GM23338 (cell line): ENCODE measurements at regions not wholly inside any gene's neighbourhood (a gene's known extent, or its start where the extent isn't known, plus 50 kb on each side); places are given as distances from the start of the nearest gene placed in this dataset.

Source experiments
- CREB1 ChIP-seq: fragments of 250-450 bp; sonication (Bioruptor Pico); IDR thresholded peaks from 2 replicates; pipeline ENCODE4 v1.5.0; 2020; ENCODE audit warnings: low read depth, mild to moderate bottlenecking, moderate library complexity
- EZH2 ChIP-seq: fragments of 200-600 bp; sonication (generic); IDR thresholded peaks from one replicate; pipeline ENCODE4 v1.8.0; 2017; ENCODE audit warnings: antibody characterized with exemption, mild to moderate bottlenecking, low read depth; ENCODE audit not compliant: unreplicated experiment
- EZH2phosphoT487 ChIP-seq: fragments of 200-600 bp; sonication (generic); IDR thresholded peaks from one replicate; pipeline ENCODE4 v1.8.1; 2018; ENCODE audit warnings: antibody characterized with exemption; ENCODE audit not compliant: unreplicated experiment
- JUNB ChIP-seq: IDR thresholded peaks from one replicate; pipeline ENCODE4 v1.6.1; 2016; ENCODE audit warnings: antibody characterized with exemption; ENCODE audit not compliant: unreplicated experiment
- NANOG ChIP-seq: IDR thresholded peaks from 2 replicates; pipeline ENCODE4 v1.6.1; 2016; ENCODE audit warnings: antibody characterized with exemption, borderline replicate concordance
- POLR2AphosphoS5 ChIP-seq: IDR thresholded peaks from 2 replicates; pipeline ENCODE4 v1.6.1; 2016; ENCODE audit warnings: antibody characterized with exemption, low read depth
- REST ChIP-seq: IDR thresholded peaks from one replicate; pipeline ENCODE4 v1.6.1; 2018; ENCODE audit warnings: antibody characterized with exemption; ENCODE audit not compliant: unreplicated experiment
- STAT1 ChIP-seq: IDR thresholded peaks from one replicate; pipeline ENCODE4 v1.6.1; 2016; ENCODE audit warnings: antibody characterized with exemption; ENCODE audit not compliant: unreplicated experiment
- ZNF114 ChIP-seq: fragments of 250-450 bp; sonication (Bioruptor Pico); IDR thresholded peaks from 2 replicates; pipeline ENCODE4 v1.5.0; 2020; ENCODE audit warnings: mild to moderate bottlenecking, moderate library complexity
- ZNF462 ChIP-seq: fragments of 250-450 bp; sonication (Bioruptor Pico); IDR thresholded peaks from 2 replicates; pipeline ENCODE4 v1.5.0; 2020; ENCODE audit warnings: mild to moderate bottlenecking, moderate library complexity
- TF ChIP-seq, protein P1 (sequence below), 2 experiments: fragments of 200-600 bp in 1 of 2; sonication (generic) in 1 of 2; conservative IDR thresholded peaks; 2 replicates each; pipeline versions ENCODE4 v1.5.1 to v1.6.1; 2016 to 2017; ENCODE audit warnings: antibody characterized with exemption in 2 of 2, low read depth in 2 of 2, mild to moderate bottlenecking in 2 of 2, moderate library complexity in 1 of 2
- TF ChIP-seq, protein P2 (sequence below): IDR thresholded peaks from 2 replicates; pipeline ENCODE4 v1.6.1; 2016; ENCODE audit warnings: antibody characterized with exemption

DNA sequence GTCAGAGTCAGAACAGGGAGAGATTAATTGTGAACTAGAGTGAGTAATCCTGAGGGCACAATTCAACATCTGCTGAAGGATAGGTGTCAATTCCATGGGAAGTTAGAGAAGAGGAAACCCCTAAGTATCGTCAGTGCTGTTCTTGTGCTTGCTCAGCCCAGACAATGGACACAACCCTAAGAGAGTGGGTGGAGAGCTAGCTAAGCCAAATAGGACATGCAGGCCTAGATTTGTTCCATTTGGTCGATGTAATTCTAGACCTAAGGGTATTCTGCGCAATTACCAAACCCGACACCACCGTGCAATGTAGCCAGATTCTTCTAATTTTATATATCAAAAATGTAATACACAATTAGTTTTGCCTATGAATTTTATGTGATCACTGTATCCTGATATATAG lies 431.6 kb downstream of the SH3GL2 start:
- TF ChIP-seq, protein P1, sequence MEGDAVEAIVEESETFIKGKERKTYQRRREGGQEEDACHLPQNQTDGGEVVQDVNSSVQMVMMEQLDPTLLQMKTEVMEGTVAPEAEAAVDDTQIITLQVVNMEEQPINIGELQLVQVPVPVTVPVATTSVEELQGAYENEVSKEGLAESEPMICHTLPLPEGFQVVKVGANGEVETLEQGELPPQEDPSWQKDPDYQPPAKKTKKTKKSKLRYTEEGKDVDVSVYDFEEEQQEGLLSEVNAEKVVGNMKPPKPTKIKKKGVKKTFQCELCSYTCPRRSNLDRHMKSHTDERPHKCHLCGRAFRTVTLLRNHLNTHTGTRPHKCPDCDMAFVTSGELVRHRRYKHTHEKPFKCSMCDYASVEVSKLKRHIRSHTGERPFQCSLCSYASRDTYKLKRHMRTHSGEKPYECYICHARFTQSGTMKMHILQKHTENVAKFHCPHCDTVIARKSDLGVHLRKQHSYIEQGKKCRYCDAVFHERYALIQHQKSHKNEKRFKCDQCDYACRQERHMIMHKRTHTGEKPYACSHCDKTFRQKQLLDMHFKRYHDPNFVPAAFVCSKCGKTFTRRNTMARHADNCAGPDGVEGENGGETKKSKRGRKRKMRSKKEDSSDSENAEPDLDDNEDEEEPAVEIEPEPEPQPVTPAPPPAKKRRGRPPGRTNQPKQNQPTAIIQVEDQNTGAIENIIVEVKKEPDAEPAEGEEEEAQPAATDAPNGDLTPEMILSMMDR (conservative IDR thresholded peaks at IDR 0.05; ENCODE audit: low read depth in 2 of 2): no peak
- no peak for TF ChIP-seq EZH2phosphoT487
- no peak for TF ChIP-seq EZH2
- TF ChIP-seq REST: no peak
- TF ChIP-seq NANOG: no peak
- TF ChIP-seq POLR2AphosphoS5: no peak
- TF ChIP-seq ZNF114 (CRISPR knock-in tag): no peak
- no peak for TF ChIP-seq CREB1 (CRISPR knock-in tag)
- no peak for TF ChIP-seq STAT1
- TF ChIP-seq, protein P2, sequence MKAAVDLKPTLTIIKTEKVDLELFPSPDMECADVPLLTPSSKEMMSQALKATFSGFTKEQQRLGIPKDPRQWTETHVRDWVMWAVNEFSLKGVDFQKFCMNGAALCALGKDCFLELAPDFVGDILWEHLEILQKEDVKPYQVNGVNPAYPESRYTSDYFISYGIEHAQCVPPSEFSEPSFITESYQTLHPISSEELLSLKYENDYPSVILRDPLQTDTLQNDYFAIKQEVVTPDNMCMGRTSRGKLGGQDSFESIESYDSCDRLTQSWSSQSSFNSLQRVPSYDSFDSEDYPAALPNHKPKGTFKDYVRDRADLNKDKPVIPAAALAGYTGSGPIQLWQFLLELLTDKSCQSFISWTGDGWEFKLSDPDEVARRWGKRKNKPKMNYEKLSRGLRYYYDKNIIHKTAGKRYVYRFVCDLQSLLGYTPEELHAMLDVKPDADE: no peak
- no peak for TF ChIP-seq ZNF462 (CRISPR knock-in tag)
- TF ChIP-seq JUNB: no peak
